CD4-positive, alpha-beta T cell treated with Interleukin-6 at 100 ng/mL for 8 hours (primary cell): ENCODE measurements at regions not wholly inside any gene's neighbourhood (a gene's known extent, or its start where the extent isn't known, plus 50 kb on each side); places are given as distances from the start of the nearest gene placed in this dataset.
A peak's percentile ranks its signal among the peaks of the same experiment; 100 is the strongest.
"Not testable (repeated sequence)": the region's sequence is repeated elsewhere in the genome, so short reads cannot be mapped to it uniquely, and the experiment has no call there.

Experiments
- DNase-seq: peaks from one replicate; pipeline ENCODE4 v3.0.0-alpha.2; 2020; ENCODE audit warnings: mixed read lengths, low spot score

GRCh38 chr13:44887515-44887914 lies 101.8 kb downstream of the NUFIP1 start:
- DNase-seq: no peak

- no peak for DNase-seq
Observed at GRCh38 chr13:44884076-44884729, 105.1 kb downstream of the NUFIP1 start.

- peak; percentile 9 for DNase-seq
Observed at GRCh38 chr13:44879452-44880058, 109.7 kb downstream of the NUFIP1 start.

- DNase-seq: no peak
Observed at GRCh38 chr13:44876782-44877324, 112.4 kb downstream of the NUFIP1 start.

- DNase-seq: no peak
Observed at GRCh38 chr13:44874886-44875630, 114.2 kb downstream of the NUFIP1 start.

- DNase-seq: no peak
Observed at GRCh38 chr13:44874176-44874575, 115.1 kb downstream of the NUFIP1 start.

GRCh38 chr13:44873461-44873860 lies 115.8 kb downstream of the NUFIP1 start:
- no peak for DNase-seq

- DNase-seq: no peak
Observed at GRCh38 chr13:44872751-44873150, 116.5 kb downstream of the NUFIP1 start.

- no peak for DNase-seq
Observed at GRCh38 chr13:44870456-44870929, 118.8 kb downstream of the NUFIP1 start.

GRCh38 chr13:44869167-44869566 lies 120.1 kb downstream of the NUFIP1 start:
- no peak for DNase-seq

GRCh38 chr13:44868397-44868796 lies 120.9 kb downstream of the NUFIP1 start:
- DNase-seq: no peak

GRCh38 chr13:44867825-44868224 lies 121.4 kb downstream of the NUFIP1 start:
- DNase-seq: no peak

GRCh38 chr13:44866411-44866911 lies 122.8 kb downstream of the NUFIP1 start:
- DNase-seq: no peak

GRCh38 chr13:44865722-44866410 lies 123.4 kb downstream of the NUFIP1 start:
- no peak for DNase-seq

GRCh38 chr13:44863641-44864040 lies 125.6 kb downstream of the NUFIP1 start:
- not testable (repeated sequence) for DNase-seq

GRCh38 chr13:44860454-44860853 lies 128.8 kb downstream of the NUFIP1 start:
- no peak for DNase-seq

GRCh38 chr13:44857736-44858135 lies 131.5 kb downstream of the NUFIP1 start:
- DNase-seq: no peak

- no peak for DNase-seq
Observed at GRCh38 chr13:44857061-44857460, 132.2 kb downstream of the NUFIP1 start.

- DNase-seq: no peak
Observed at GRCh38 chr13:44855860-44856259, 133.4 kb downstream of the NUFIP1 start.

GRCh38 chr13:44854313-44855060 lies 134.8 kb downstream of the NUFIP1 start:
- DNase-seq: no peak

GRCh38 chr13:44853641-44854040 lies 135.6 kb downstream of the NUFIP1 start:
- no peak for DNase-seq
